NT2/D1 (cell line): ENCODE measurements at regions not wholly inside any gene's neighbourhood (a gene's known extent, or its start where the extent isn't known, plus 50 kb on each side); places are given as distances from the start of the nearest gene placed in this dataset.

Experiments used
- SUZ12 ChIP-seq: IDR thresholded peaks from 2 replicates; pipeline ENCODE4 v1.6.1; 2011; ENCODE audit not compliant: insufficient read length, insufficient read depth; ENCODE audit errors: extremely low read depth
- YY1 ChIP-seq: IDR thresholded peaks from 2 replicates; pipeline ENCODE4 v1.6.1; 2011; ENCODE audit not compliant: insufficient read length, insufficient read depth

- no peak for TF ChIP-seq YY1
- TF ChIP-seq SUZ12, result no peak
Measured at GRCh38 chr1:88612773-88613172, 71.3 kb upstream of the PKN2 start.
